Dedifferentiated amniotic fluid mesenchymal stem cell (primary cell): ENCODE measurements at regions not wholly inside any gene's neighbourhood (a gene's known extent, or its start where the extent isn't known, plus 50 kb on each side); places are given as distances from the start of the nearest gene placed in this dataset.

Experiments used
- DNase-seq: peaks from one replicate; pipeline ENCODE4 v3.0.0-alpha.2; 2016; ENCODE audit errors: extremely low spot score

GRCh38 chr14:34348592-34348991 is 113.4 kb downstream of the SPTSSA start:
- no peak for DNase-seq

- DNase-seq, result no peak
These were observed 114.4 kb downstream of the SPTSSA start for GRCh38 chr14:34347683-34348082.

- DNase-seq, result no peak
These were observed 116.1 kb downstream of the SPTSSA start for GRCh38 chr14:34345718-34346465.

- no peak for DNase-seq
These were observed 117.7 kb downstream of the SPTSSA start for GRCh38 chr14:34344318-34344717.

GRCh38 chr14:34340025-34340625 is 121.9 kb downstream of the SPTSSA start:
- no peak for DNase-seq

GRCh38 chr14:34338056-34338455 is 124.0 kb downstream of the SPTSSA start:
- DNase-seq, result no peak

- no peak for DNase-seq
These were observed 125.5 kb downstream of the SPTSSA start for GRCh38 chr14:34336501-34336900.

GRCh38 chr14:34335968-34336367 is 126.1 kb downstream of the SPTSSA start:
- no peak for DNase-seq

GRCh38 chr14:34334329-34334728 is 127.7 kb downstream of the SPTSSA start:
- no peak for DNase-seq

- no peak for DNase-seq
These were observed 130.1 kb downstream of the SPTSSA start for GRCh38 chr14:34331728-34332623.

GRCh38 chr14:34330846-34331245 is 131.2 kb downstream of the SPTSSA start:
- DNase-seq, result no peak

GRCh38 chr14:34329301-34329700 is 132.7 kb downstream of the SPTSSA start:
- DNase-seq, result no peak

- DNase-seq, result no peak
These were observed 133.9 kb downstream of the SPTSSA start for GRCh38 chr14:34328178-34328577.

GRCh38 chr14:34325493-34325892 is 136.5 kb downstream of the SPTSSA start:
- DNase-seq, result no peak

GRCh38 chr14:34324363-34324795 is 137.7 kb downstream of the SPTSSA start:
- no peak for DNase-seq

- DNase-seq, result peak; percentile 30
These were observed 139.1 kb downstream of the SPTSSA start for GRCh38 chr14:34322940-34323418.

GRCh38 chr14:34319140-34319539 is 142.9 kb downstream of the SPTSSA start:
- DNase-seq, result no peak

- DNase-seq, result no peak
These were observed 144.0 kb downstream of the SPTSSA start for GRCh38 chr14:34318014-34318413.

GRCh38 chr14:34310724-34311123 is 151.3 kb downstream of the SPTSSA start:
- no peak for DNase-seq

- no peak for DNase-seq
These were observed 158.2 kb downstream of the SPTSSA start for GRCh38 chr14:34303811-34304210.

- peak; percentile 14 for DNase-seq
These were observed 159.4 kb downstream of the SPTSSA start for GRCh38 chr14:34302654-34303053.
